Lower leg skin (tissue), 3 donors: ENCODE measurements at regions not wholly inside any gene's neighbourhood (a gene's known extent, or its start where the extent isn't known, plus 50 kb on each side); places are given as distances from the start of the nearest gene placed in this dataset.

Experiments
- CTCF ChIP-seq, 3 donors: fragments of 450-650 bp; IDR thresholded peaks; one replicate each; pipeline ENCODE4 v1.5.1; 2016; ENCODE audit warnings: antibody characterized with exemption in 3 of 3, mild to moderate bottlenecking in 3 of 3, moderate library complexity in 2 of 3
- POLR2A ChIP-seq, 2 donors: fragments of 450-650 bp; IDR thresholded peaks; one replicate each; pipeline ENCODE4 v1.6.1; 2016 to 2017; ENCODE audit warnings: antibody characterized with exemption in 2 of 2, mild to moderate bottlenecking in 1 of 2, moderate library complexity in 1 of 2

- no peak for TF ChIP-seq POLR2A (IDR thresholded peaks at IDR 0.05)
- no peak for TF ChIP-seq CTCF (IDR thresholded peaks at IDR 0.05)
Observed at GRCh38 chr7:34309584-34309983, 348.4 kb upstream of the NPSR1 start.
